Naive thymus-derived CD8-positive, alpha-beta T cell (primary cell): ENCODE measurements at regions not wholly inside any gene's neighbourhood (a gene's known extent, or its start where the extent isn't known, plus 50 kb on each side); places are given as distances from the start of the nearest gene placed in this dataset.

Source experiments
- ATAC-seq, 2 donors: fragments of 150-1000 bp; cut with Tn5 transposase in 1 of 2; sonication (Bioruptor Pico), chemical (Tn5 transposase) in 1 of 2; 1 replicate in 1 of 2; 2 replicates in 1 of 2; pipeline ENCODE4 v1.10.0; 2021; ENCODE audit warnings: mild to moderate bottlenecking in 2 of 2, moderate library complexity in 2 of 2
- POLR2A ChIA-PET: fragments of 350-600 bp; sonication (Branson Sonifier 250); formaldehyde crosslinking; loops from one replicate; lab custom pipeline; 2021; ENCODE audit warnings: antibody characterized with exemption; lab: Charles Lee
- DNase-seq, 10 donors: peaks; one replicate each; pipeline versions ENCODE4 v3.0.0 to v3.0.0-alpha.2; 2020 to 2022
- H3K27ac Mint-ChIP-seq, 10 donors: one replicate each; pipeline ENCODE4 v1.8.0; 2020 to 2022; ENCODE audit warnings: mild to moderate bottlenecking in 10 of 10, mixed read lengths in 10 of 10, moderate library complexity in 4 of 10, inconsistent platforms in 1 of 10
- H3K27me3 Mint-ChIP-seq, 5 donors: one replicate each; pipeline ENCODE4 v1.8.0; 2021 to 2022; ENCODE audit warnings: mixed read lengths in 5 of 5
- H3K36me3 Mint-ChIP-seq, 3 donors: one replicate each; pipeline ENCODE4 v1.8.0; 2020 to 2022; ENCODE audit warnings: mixed read lengths in 3 of 3, mild to moderate bottlenecking in 2 of 3, inconsistent platforms in 1 of 3
- H3K4me1 Mint-ChIP-seq, 4 donors: one replicate each; pipeline ENCODE4 v1.8.0; 2021 to 2022; ENCODE audit warnings: mixed read lengths in 4 of 4
- H3K4me3 Mint-ChIP-seq, 10 donors: one replicate each; pipeline ENCODE4 v1.8.0; 2020 to 2022; ENCODE audit warnings: mild to moderate bottlenecking in 10 of 10, mixed read lengths in 10 of 10, moderate library complexity in 6 of 10, inconsistent platforms in 1 of 10
- H3K9me3 Mint-ChIP-seq, 9 donors: one replicate each; pipeline ENCODE4 v1.8.0; 2020 to 2022; ENCODE audit warnings: mixed read lengths in 9 of 9, mild to moderate bottlenecking in 3 of 9, inconsistent platforms in 1 of 9, moderate library complexity in 1 of 9

DNA sequence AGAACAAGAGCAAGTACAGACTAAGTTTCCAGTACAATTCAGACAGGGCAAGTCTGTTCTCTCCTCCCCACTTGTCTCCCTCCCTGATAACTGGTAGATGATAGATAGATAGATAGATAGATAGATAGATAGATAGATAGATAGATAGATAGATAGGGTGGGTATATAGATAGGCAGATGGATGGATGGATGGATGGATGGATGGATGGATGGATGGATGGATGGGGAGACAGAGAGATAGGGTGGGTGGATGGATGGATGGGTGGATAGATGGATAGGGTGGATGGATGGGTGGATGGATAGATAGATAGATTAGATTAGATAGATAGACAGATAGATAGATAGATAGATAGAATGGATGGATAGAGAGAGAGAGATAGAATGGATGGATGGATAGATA is 152.8 kb upstream of the MKLN1 start:
- peaks cover 0 to 2% (median 0%) of the 10 kb centered on the region in 5 donors for H3K27me3 Mint-ChIP-seq
- H3K4me1 Mint-ChIP-seq, result no peaks in the 10 kb centered on the region
- H3K36me3 Mint-ChIP-seq, result no peaks in the 10 kb centered on the region
- H3K9me3 Mint-ChIP-seq, result peaks cover 0 to 1% (median 0%) of the 10 kb centered on the region in 9 donors
- DNase-seq, result no peak
- POLR2A ChIA-PET, result interaction anchor here (0.6 kb wide), 1 partner anchor 89 kb away, joined by 3 read pairs; no protein-coding TSS in a partner anchor
- ATAC-seq, result no peak
- no peak overlapping the region for H3K4me3 Mint-ChIP-seq
- no peak overlapping the region for H3K27ac Mint-ChIP-seq

DNA sequence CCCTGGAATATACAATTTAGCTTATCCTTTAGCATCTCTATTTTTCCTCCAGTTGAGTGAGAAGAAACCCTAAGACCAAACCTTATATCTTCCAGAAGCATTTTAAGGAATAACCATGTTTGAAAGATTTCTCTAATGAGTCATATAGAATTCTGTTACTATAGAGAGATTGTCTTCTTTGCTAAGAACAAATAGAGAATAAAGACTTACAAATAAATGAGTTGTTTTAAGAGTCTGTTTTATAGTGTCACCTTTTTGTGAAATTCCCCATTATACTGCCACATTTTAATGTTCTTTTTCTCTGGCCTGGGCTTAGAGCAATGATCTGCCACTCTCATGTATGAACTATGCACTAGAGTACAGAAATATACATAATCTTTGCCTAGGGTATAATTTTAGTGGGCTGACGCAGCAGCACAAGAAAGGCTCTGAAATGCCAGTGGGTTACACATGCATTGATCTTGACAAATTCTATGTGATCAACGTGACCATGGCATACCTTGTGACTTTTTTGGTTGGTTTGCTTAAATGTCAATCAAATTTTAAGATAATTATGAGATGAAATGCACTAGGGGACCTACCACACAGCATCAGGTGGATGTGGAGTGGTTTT is 145.1 kb upstream of the MKLN1 start:
- POLR2A ChIA-PET, result interaction anchor here (0.5 kb wide), 1 partner anchor 29 kb away, joined by 3 read pairs; no protein-coding TSS in a partner anchor
- Mint-ChIP-seq H3K27ac (peak overlapping the region in 3 of 10 donors; percentile 35 to 65 (median 37)), H3K36me3 (no peaks in the 10 kb centered on the region), H3K9me3 (no peaks in the 10 kb centered on the region), H3K27me3 (no peaks in the 10 kb centered on the region), H3K4me1 (peaks cover 7 to 22% (median 17%) of the 10 kb centered on the region in 4 donors), H3K4me3 (no peak overlapping the region)
- ATAC-seq (no peak), DNase-seq (no peak)

DNA sequence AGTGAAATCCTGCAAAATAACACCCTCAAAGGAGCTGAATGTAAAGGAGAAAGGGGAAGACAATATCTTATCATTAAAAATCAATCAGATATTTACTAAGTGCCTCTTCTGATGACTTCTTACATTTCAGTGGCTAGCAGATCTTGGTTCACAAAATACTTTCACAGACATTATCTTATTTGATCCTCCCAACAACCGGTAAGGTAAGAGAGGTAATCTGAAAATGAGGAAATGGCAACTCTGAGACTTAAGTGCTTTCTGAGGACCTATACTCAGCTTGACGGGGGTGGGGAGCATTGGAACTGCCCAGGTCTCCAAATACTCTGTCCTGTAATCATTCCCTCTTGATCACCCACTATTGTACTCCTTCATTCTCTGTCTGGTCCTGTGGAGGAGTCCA is 144.6 kb upstream of the MKLN1 start:
- no peaks in the 10 kb centered on the region for H3K36me3 Mint-ChIP-seq
- peak overlapping the region in 2 of 10 donors; percentile 8 to 68 for H3K4me3 Mint-ChIP-seq
- H3K27ac Mint-ChIP-seq, result peak overlapping the region in 6 of 10 donors; percentile 16 to 70 (median 49)
- POLR2A ChIA-PET, result interaction anchor here (0.5 kb wide), 1 partner anchor 30 kb away, joined by 3 read pairs; no protein-coding TSS in a partner anchor
- H3K4me1 Mint-ChIP-seq, result peaks cover 7 to 24% (median 18%) of the 10 kb centered on the region in 4 donors
- no peak for ATAC-seq
- no peak for DNase-seq
- no peaks in the 10 kb centered on the region for H3K9me3 Mint-ChIP-seq
- no peaks in the 10 kb centered on the region for H3K27me3 Mint-ChIP-seq

DNA sequence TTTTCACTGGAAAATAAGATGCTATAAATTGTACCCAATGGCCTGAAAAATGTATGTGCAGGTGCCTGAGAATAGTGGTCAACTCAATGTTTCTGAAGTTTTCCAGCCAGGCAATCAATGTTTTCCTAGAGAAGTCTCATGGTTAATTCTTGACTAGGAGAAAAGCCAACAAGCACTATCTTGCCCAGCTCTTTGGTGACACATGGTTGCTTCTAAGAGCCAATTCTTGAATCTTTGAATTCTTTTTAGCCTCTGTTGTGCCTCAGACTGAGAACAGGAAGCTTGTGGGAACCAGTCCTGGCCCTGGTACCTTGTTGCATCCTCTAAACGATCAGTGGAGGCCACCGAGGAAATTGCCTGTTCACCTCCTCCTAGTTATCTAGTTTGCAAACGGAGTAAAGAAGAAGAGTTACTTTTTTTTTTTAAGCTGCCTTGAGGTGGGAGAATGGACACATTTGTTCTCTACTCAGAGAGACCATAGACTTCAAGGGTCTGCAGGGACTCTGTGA is 144.0 kb upstream of the MKLN1 start:
- H3K36me3 Mint-ChIP-seq, result no peaks in the 10 kb centered on the region
- H3K9me3 Mint-ChIP-seq, result no peaks in the 10 kb centered on the region
- H3K27ac Mint-ChIP-seq, result peak overlapping the region in 8 of 10 donors; percentile 6 to 82 (median 41)
- H3K4me1 Mint-ChIP-seq, result peaks cover 10 to 30% (median 24%) of the 10 kb centered on the region in 4 donors
- ATAC-seq (peak; percentile 49 to 70), DNase-seq (peak in 6 of 10 donors; percentile 5 to 64 (median 20))
- peak overlapping the region in 3 of 10 donors; percentile 16 to 29 (median 22) for H3K4me3 Mint-ChIP-seq
- POLR2A ChIA-PET, result no interaction called here
- H3K27me3 Mint-ChIP-seq, result no peaks in the 10 kb centered on the region

DNA sequence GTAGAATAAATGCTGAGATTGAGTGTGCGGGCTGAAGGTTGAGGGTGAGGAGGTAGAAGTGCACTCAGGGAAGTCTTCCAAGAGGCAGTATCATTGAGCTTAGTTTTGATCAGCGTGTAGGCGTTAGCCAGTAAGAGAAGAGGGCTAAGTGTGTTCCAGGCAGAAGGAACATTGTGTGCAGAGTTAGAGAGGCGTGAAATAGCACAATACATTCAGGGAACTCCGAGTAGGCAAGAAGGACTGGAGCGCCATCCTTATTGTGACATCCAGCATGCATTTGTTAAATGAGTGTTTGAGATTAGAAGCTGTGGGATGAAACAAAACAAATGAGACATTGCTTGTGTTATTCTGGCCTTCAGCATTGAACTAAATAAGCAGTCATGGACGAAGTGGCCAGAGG is 140.9 kb upstream of the MKLN1 start:
- ATAC-seq (no peak), DNase-seq (no peak)
- H3K4me1 Mint-ChIP-seq, result peaks cover 12 to 42% (median 27%) of the 10 kb centered on the region in 4 donors
- POLR2A ChIA-PET, result no interaction called here
- H3K9me3 Mint-ChIP-seq, result no peaks in the 10 kb centered on the region
- no peaks in the 10 kb centered on the region for H3K27me3 Mint-ChIP-seq
- H3K27ac Mint-ChIP-seq, result peak overlapping the region in 1 of 10 donors; percentile 42
- H3K36me3 Mint-ChIP-seq, result no peaks in the 10 kb centered on the region
- no peak overlapping the region for H3K4me3 Mint-ChIP-seq

DNA sequence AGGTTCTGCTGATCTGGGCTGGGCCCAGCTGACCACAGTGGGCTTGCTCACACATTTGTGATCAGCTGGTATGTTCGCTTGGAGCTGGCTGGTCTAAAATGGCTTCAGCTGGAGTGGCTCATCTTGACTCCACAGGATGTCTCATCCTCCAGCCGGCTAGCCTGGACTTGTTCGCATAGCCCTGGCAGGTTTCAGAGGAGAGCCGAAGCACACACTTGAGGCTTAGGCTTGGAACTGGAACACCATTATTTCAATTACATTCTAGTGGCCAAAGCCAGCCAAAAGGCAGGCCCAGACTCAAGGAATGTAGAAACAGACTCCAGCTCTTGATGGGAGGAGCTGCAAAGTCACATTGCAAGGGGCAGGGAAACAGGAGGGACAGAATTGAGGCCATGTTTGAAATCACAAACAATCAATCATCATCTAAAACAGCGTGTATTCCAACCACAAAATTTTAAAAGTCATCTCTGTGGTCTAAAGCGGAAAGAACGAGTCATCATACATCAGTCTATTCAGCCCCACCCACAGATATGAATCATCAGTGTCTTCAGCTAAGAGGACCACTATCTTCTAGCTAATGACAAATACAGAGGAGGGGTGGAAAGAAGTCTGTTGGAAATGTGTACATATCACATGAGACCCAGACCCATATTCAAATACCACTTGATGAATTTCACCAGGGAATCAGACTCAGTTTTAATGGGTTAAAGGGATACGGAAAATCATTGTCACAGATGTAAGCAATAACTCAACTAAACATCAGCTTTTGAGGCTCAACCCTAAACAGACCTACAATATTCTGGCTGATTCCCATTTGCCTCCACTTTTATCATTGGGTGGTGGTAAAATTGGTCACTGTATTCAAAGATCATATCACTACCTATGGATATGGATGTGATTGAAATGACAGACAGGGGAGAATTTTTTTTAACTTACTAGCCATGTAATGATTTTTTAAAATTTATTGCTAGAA is 139.0 kb upstream of the MKLN1 start:
- peak in 7 of 10 donors; percentile 1 to 65 (median 21) for DNase-seq
- POLR2A ChIA-PET, result interaction anchor here (0.9 to 2.0 kb wide), 3 partner anchors 10 to 82 kb away, joined by 3 to 5 read pairs (median 3); no protein-coding TSS in a partner anchor
- H3K36me3 Mint-ChIP-seq, result no peaks in the 10 kb centered on the region
- no peaks in the 10 kb centered on the region for H3K9me3 Mint-ChIP-seq
- H3K4me1 Mint-ChIP-seq, result peaks cover 8 to 31% (median 17%) of the 10 kb centered on the region in 4 donors
- ATAC-seq, result peak; percentile 88 to 92
- peak overlapping the region in 3 of 10 donors; percentile 4 to 71 (median 33) for H3K4me3 Mint-ChIP-seq
- peak overlapping the region in 7 of 10 donors; percentile 11 to 92 (median 62) for H3K27ac Mint-ChIP-seq
- H3K27me3 Mint-ChIP-seq, result no peaks in the 10 kb centered on the region

DNA sequence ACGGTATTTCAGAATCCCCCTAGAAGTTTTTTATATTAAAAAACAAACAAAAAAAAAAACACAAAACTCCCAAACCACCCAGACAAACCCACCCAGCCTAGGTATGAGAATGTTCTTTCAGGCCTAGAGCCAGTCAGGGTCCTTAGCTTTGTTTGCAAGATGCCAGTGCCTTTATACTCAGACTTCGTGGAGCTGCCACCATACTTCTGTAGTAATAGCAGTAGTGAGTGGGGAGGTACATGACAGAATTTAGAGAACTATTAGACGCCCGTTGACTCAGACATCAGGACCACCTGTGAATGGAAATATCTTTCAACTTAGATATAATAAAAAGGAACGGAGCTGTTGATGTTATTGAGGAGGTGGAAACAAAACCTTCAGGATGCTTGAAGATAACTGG is 138.2 kb upstream of the MKLN1 start:
- ATAC-seq (no peak), DNase-seq (no peak)
- Mint-ChIP-seq H3K27me3 (no peaks in the 10 kb centered on the region), H3K4me1 (peaks cover 4 to 24% (median 10%) of the 10 kb centered on the region in 4 donors), H3K36me3 (no peaks in the 10 kb centered on the region), H3K27ac (peak overlapping the region in 2 of 10 donors; percentile 38 to 84), H3K4me3 (no peak overlapping the region), H3K9me3 (no peaks in the 10 kb centered on the region)
- POLR2A ChIA-PET, result interaction anchor here (0.9 to 2.0 kb wide), 3 partner anchors 11 to 83 kb away, joined by 3 to 5 read pairs (median 3); no protein-coding TSS in a partner anchor

DNA sequence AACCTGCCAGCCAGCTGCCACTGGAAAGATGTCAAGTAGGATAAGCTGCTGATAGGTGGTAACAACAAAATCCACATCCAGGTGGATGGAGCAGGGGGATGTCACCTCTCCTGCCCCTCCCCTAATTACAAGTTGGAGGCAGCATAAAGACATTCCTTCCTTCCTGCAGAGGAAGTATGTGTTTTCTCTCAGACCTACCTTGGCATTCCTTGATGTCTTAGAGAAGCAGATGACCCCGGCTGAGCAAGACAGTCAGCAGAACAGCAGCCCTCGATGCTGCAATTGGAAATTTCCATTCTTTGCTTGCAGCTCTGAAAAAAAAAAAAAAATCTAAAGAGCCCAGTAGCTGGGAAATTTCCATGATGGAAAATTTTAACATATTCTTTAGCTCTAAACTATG is 137.5 kb upstream of the MKLN1 start:
- ATAC-seq, result no peak

DNA sequence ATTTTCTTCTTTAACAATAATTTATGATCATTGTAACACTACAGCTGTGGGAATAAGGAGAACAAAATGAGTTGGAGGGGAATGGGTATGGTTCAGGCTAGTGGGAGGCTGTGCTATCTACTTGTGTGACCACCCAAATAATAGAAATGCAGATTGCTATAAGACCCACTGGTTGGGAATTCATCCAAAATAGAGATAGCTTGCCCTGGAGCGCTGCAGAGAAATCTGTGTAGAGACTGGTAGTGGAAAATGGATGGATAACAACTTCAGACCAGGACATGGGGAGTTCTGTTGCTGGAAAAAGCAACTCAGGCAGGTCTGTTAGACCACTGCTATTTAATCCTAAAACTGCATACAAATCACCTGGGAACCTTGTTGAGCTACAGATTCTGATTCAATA is 137.1 kb upstream of the MKLN1 start:
- peaks cover 4 to 24% (median 9%) of the 10 kb centered on the region in 4 donors for H3K4me1 Mint-ChIP-seq
- H3K27ac Mint-ChIP-seq, result no peak overlapping the region
- ATAC-seq (no peak), DNase-seq (no peak)
- H3K27me3 Mint-ChIP-seq, result no peaks in the 10 kb centered on the region
- no peaks in the 10 kb centered on the region for H3K36me3 Mint-ChIP-seq
- POLR2A ChIA-PET, result interaction anchor here (2.0 kb wide), 1 partner anchor 84 kb away, joined by 5 read pairs; no protein-coding TSS in a partner anchor
- no peak overlapping the region for H3K4me3 Mint-ChIP-seq
- no peaks in the 10 kb centered on the region for H3K9me3 Mint-ChIP-seq

More for the DNA sequence above, 137.5 kb upstream of the MKLN1 start:
- Mint-ChIP-seq H3K27ac (no peak overlapping the region), H3K36me3 (no peaks in the 10 kb centered on the region), H3K27me3 (no peaks in the 10 kb centered on the region), H3K4me1 (peaks cover 4 to 24% (median 9%) of the 10 kb centered on the region in 4 donors), H3K4me3 (no peak overlapping the region), H3K9me3 (no peaks in the 10 kb centered on the region)
- DNase-seq, result no peak
- POLR2A ChIA-PET, result interaction anchor here (1.1 to 2.0 kb wide), 2 partner anchors 11 to 84 kb away, joined by 3 to 5 read pairs; no protein-coding TSS in a partner anchor

DNA sequence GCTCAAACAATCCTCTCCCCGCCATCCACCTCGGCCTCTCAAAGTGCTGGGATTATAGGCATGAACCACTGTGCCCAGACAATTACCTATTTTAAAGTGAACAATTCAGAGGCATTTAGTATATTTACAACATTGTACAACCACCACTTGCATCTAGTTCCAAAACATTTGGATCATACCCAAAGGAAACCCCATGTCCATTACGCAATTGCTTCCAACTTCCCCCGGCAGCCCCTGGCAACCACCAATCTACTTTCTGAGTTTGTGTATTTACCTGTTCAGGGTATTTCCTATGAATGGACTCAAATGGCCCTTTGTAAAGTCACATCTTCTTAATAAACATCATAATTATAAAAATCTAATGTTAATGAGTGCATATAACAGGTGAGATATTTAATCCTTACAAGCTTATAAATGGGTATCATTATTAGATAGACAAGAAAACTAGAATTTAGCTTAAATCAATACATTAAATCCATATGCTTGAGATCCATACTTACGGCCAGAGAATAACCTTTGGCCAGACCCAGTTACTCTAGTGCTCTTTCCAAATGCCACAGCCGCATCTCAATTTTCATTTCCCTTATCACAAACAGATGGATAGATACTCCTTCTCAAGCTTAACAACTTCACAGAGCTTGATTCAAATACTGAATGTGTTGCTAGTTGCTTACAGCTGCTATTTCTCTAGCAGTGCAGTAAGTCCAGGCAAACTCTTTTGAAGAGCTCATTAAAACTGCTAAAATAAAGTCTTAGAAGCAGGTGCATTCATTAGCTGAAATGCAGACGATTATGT is 133.4 kb upstream of the MKLN1 start:
- ATAC-seq (no peak), DNase-seq (no peak)
- H3K4me3 Mint-ChIP-seq, result no peak overlapping the region
- no peaks in the 10 kb centered on the region for H3K36me3 Mint-ChIP-seq
- peaks cover 0 to 7% (median 0%) of the 10 kb centered on the region in 4 donors for H3K4me1 Mint-ChIP-seq
- H3K9me3 Mint-ChIP-seq, result no peaks in the 10 kb centered on the region
- no peak overlapping the region for H3K27ac Mint-ChIP-seq
- POLR2A ChIA-PET, result no interaction called here
- no peaks in the 10 kb centered on the region for H3K27me3 Mint-ChIP-seq

DNA sequence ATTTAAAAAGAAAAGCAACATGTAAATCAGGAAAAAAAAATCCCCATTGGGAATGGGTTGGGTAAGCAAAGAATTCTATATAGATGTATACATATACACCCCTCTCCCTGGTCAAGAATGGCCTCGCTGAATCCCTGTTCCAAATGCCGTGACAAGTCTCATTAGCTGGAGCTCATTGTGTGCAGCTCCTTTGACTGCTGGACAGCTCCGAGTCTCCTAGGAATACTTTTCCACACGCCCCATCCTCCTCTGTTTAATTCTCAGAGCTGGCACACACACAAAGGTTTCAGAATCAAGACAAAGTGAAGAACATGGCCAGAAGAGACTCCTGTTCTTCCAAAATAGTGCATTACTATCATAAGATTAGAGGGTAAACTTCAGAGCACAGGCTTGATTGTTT is 130.9 kb upstream of the MKLN1 start:
- POLR2A ChIA-PET, result no interaction called here
- ATAC-seq (no peak), DNase-seq (no peak)
- Mint-ChIP-seq H3K4me1 (no peaks in the 10 kb centered on the region), H3K36me3 (no peaks in the 10 kb centered on the region), H3K4me3 (no peak overlapping the region), H3K27me3 (no peaks in the 10 kb centered on the region), H3K9me3 (no peaks in the 10 kb centered on the region), H3K27ac (no peak overlapping the region)
